GM23338 (cell line): ENCODE measurements at regions not wholly inside any gene's neighbourhood (a gene's known extent, or its start where the extent isn't known, plus 50 kb on each side); places are given as distances from the start of the nearest gene placed in this dataset.

Experiments used
- ATAC-seq: fragments of 200-7000 bp; cut with Tn5 transposase; 3 replicates; pipeline ENCODE4 v1.9.1; 2020
- DNase-seq: peaks from one replicate; pipeline ENCODE4 v3.0.0-alpha.2; 2015; ENCODE audit warnings: low spot score
- H2AFZ ChIP-seq: fragments of 200-600 bp; sonication (generic); 2 replicates; pipeline ENCODE4 v1.8.0; 2016; ENCODE audit warnings: antibody characterized with exemption, mild to moderate bottlenecking, moderate library complexity
- H3F3A ChIP-seq: fragments of 200-600 bp; sonication (generic); replicated peaks from 2 replicates; pipeline ENCODE4 v1.8.0; 2017; ENCODE audit warnings: antibody characterized with exemption, mixed run types, low read depth
- H3K27ac ChIP-seq: fragments of 200-600 bp; sonication (generic); 2 replicates; pipeline ENCODE4 v1.6.1; 2016; ENCODE audit warnings: low read depth
- H3K27me3 ChIP-seq: fragments of 200-600 bp; sonication (generic); 2 replicates; pipeline ENCODE4 v1.8.0; 2016; ENCODE audit warnings: mild to moderate bottlenecking, mixed run types, moderate library complexity; ENCODE audit not compliant: insufficient read depth
- H3K36me3 ChIP-seq: fragments of 200-600 bp; sonication (generic); 2 replicates; pipeline ENCODE4 v1.8.0; 2016; ENCODE audit warnings: mild to moderate bottlenecking; ENCODE audit not compliant: insufficient read depth
- H3K4me1 ChIP-seq: fragments of 200-600 bp; sonication (generic); 2 replicates; pipeline ENCODE4 v1.8.0; 2016; ENCODE audit warnings: mild to moderate bottlenecking, moderate library complexity; ENCODE audit not compliant: insufficient read depth
- H3K4me2 ChIP-seq: fragments of 200-600 bp; sonication (generic); 2 replicates; pipeline ENCODE4 v1.7.1; 2017; ENCODE audit warnings: mixed run types
- H3K4me3 ChIP-seq: fragments of 200-600 bp; sonication (generic); 2 replicates; pipeline ENCODE4 v1.6.1; 2016; ENCODE audit warnings: mixed run types
- H3K79me2 ChIP-seq: fragments of 200-600 bp; sonication (generic); replicated peaks from 2 replicates; pipeline ENCODE4 v1.8.0; 2017; ENCODE audit warnings: mild to moderate bottlenecking; ENCODE audit not compliant: insufficient read depth
- H3K9me2 ChIP-seq: fragments of 200-600 bp; sonication (generic); 2 replicates; pipeline ENCODE4 v1.8.0; 2017; ENCODE audit not compliant: insufficient read depth
- H4K20me1 ChIP-seq: fragments of 200-600 bp; sonication (generic); replicated peaks from 2 replicates; pipeline ENCODE4 v1.8.0; 2017; ENCODE audit warnings: mild to moderate bottlenecking; ENCODE audit not compliant: insufficient read depth
- H3K27ac Mint-ChIP-seq: 2 replicates; pipeline ENCODE4 v1.8.0; 2020; ENCODE audit warnings: inconsistent platforms, mild to moderate bottlenecking, moderate library complexity, mixed read lengths
- H3K27me3 Mint-ChIP-seq: 3 replicates; pipeline ENCODE4 v1.8.0; 2022; ENCODE audit warnings: low read depth, mild to moderate bottlenecking, moderate library complexity, mixed read lengths, inconsistent platforms; ENCODE audit not compliant: insufficient read depth, poor library complexity
- H3K36me3 Mint-ChIP-seq: 3 replicates; pipeline ENCODE4 v1.8.0; 2021; ENCODE audit warnings: low read depth, mild to moderate bottlenecking, inconsistent platforms, moderate library complexity, mixed read lengths
- H3K4me1 Mint-ChIP-seq: 3 replicates; pipeline ENCODE4 v1.8.0; 2020; ENCODE audit warnings: mild to moderate bottlenecking, inconsistent platforms, mixed read lengths
- H3K4me3 Mint-ChIP-seq: 3 replicates; pipeline ENCODE4 v1.8.0; 2021; ENCODE audit warnings: moderate library complexity, mild to moderate bottlenecking, inconsistent platforms, mixed read lengths
- H3K9me3 Mint-ChIP-seq: 3 replicates; pipeline ENCODE4 v1.8.0; 2020; ENCODE audit warnings: moderate library complexity, mild to moderate bottlenecking, inconsistent platforms, mixed read lengths
- CREB1 ChIP-seq: fragments of 250-450 bp; sonication (Bioruptor Pico); IDR thresholded peaks from 2 replicates; pipeline ENCODE4 v1.5.0; 2020; ENCODE audit warnings: low read depth, mild to moderate bottlenecking, moderate library complexity
- CTCF ChIP-seq, 2 experiments: fragments of 200-600 bp in 1 of 2; sonication (generic) in 1 of 2; conservative IDR thresholded peaks; 2 replicates each; pipeline versions ENCODE4 v1.5.1 to v1.6.1; 2016 to 2017; ENCODE audit warnings: antibody characterized with exemption in 2 of 2, low read depth in 2 of 2, mild to moderate bottlenecking in 2 of 2, moderate library complexity in 1 of 2
- ETS1 ChIP-seq: IDR thresholded peaks from 2 replicates; pipeline ENCODE4 v1.6.1; 2016; ENCODE audit warnings: antibody characterized with exemption
- EZH2 ChIP-seq: fragments of 200-600 bp; sonication (generic); IDR thresholded peaks from one replicate; pipeline ENCODE4 v1.8.0; 2017; ENCODE audit warnings: antibody characterized with exemption, mild to moderate bottlenecking, low read depth; ENCODE audit not compliant: unreplicated experiment
- EZH2phosphoT487 ChIP-seq: fragments of 200-600 bp; sonication (generic); IDR thresholded peaks from one replicate; pipeline ENCODE4 v1.8.1; 2018; ENCODE audit warnings: antibody characterized with exemption; ENCODE audit not compliant: unreplicated experiment
- JUNB ChIP-seq: IDR thresholded peaks from one replicate; pipeline ENCODE4 v1.6.1; 2016; ENCODE audit warnings: antibody characterized with exemption; ENCODE audit not compliant: unreplicated experiment
- NANOG ChIP-seq: IDR thresholded peaks from 2 replicates; pipeline ENCODE4 v1.6.1; 2016; ENCODE audit warnings: antibody characterized with exemption, borderline replicate concordance
- POLR2AphosphoS5 ChIP-seq: IDR thresholded peaks from 2 replicates; pipeline ENCODE4 v1.6.1; 2016; ENCODE audit warnings: antibody characterized with exemption, low read depth
- REST ChIP-seq: IDR thresholded peaks from one replicate; pipeline ENCODE4 v1.6.1; 2018; ENCODE audit warnings: antibody characterized with exemption; ENCODE audit not compliant: unreplicated experiment
- STAT1 ChIP-seq: IDR thresholded peaks from one replicate; pipeline ENCODE4 v1.6.1; 2016; ENCODE audit warnings: antibody characterized with exemption; ENCODE audit not compliant: unreplicated experiment
- ZNF114 ChIP-seq: fragments of 250-450 bp; sonication (Bioruptor Pico); IDR thresholded peaks from 2 replicates; pipeline ENCODE4 v1.5.0; 2020; ENCODE audit warnings: mild to moderate bottlenecking, moderate library complexity
- ZNF331 ChIP-seq: fragments of 250-450 bp; sonication (Bioruptor Pico); IDR thresholded peaks from 2 replicates; pipeline ENCODE4 v1.5.0; 2020; ENCODE audit warnings: low read depth, mild to moderate bottlenecking, moderate library complexity
- ZNF462 ChIP-seq: fragments of 250-450 bp; sonication (Bioruptor Pico); IDR thresholded peaks from 2 replicates; pipeline ENCODE4 v1.5.0; 2020; ENCODE audit warnings: mild to moderate bottlenecking, moderate library complexity

GRCh38 chr5:135134691-135135381 is 100.8 kb upstream of the PITX1 start:
- no peak for TF ChIP-seq POLR2AphosphoS5
- no peak for TF ChIP-seq NANOG
- no peak for TF ChIP-seq STAT1
- no peak for TF ChIP-seq EZH2
- TF ChIP-seq CREB1 (CRISPR knock-in tag): no peak
- TF ChIP-seq ETS1: no peak
- no peak for TF ChIP-seq JUNB
- TF ChIP-seq REST: no peak
- TF ChIP-seq ZNF114: no peak
- no peak for TF ChIP-seq ZNF331
- TF ChIP-seq ZNF462 (CRISPR knock-in tag): no peak
- TF ChIP-seq EZH2phosphoT487: no peak
- TF ChIP-seq CTCF (conservative IDR thresholded peaks at IDR 0.05; ENCODE audit: low read depth in 2 of 2): no peak
- H3K79me2 ChIP-seq: no peaks in the 10 kb centered on the region
- H3K9me2 ChIP-seq: no peaks in the 10 kb centered on the region
- ATAC-seq (no peak), DNase-seq (no peak)
- H3K4me3 ChIP-seq: no peak overlapping the region
- H3F3A ChIP-seq: no peaks in the 10 kb centered on the region
- no peaks in the 10 kb centered on the region for H3K4me1 Mint-ChIP-seq
- H3K27me3 Mint-ChIP-seq: peaks cover 15% of the 10 kb centered on the region
- no peaks in the 10 kb centered on the region for H3K4me1 ChIP-seq
- no peaks in the 10 kb centered on the region for H3K36me3 Mint-ChIP-seq
- H3K27ac Mint-ChIP-seq: no peak overlapping the region
- H3K9me3 Mint-ChIP-seq: no peaks in the 10 kb centered on the region
- H3K27me3 ChIP-seq: no peaks in the 10 kb centered on the region
- no peak overlapping the region for H3K27ac ChIP-seq
- H2AFZ ChIP-seq: no peak overlapping the region
- no peaks in the 10 kb centered on the region for H3K36me3 ChIP-seq
- H3K4me3 Mint-ChIP-seq: no peak overlapping the region
- H4K20me1 ChIP-seq: no peaks in the 10 kb centered on the region
- H3K4me2 ChIP-seq: no peak overlapping the region
